ENCODE measurements at regions not wholly inside any gene's neighbourhood (a gene's known extent, or its start where the extent isn't known, plus 50 kb on each side); places are given as distances from the start of the nearest gene placed in this dataset.

DNA sequence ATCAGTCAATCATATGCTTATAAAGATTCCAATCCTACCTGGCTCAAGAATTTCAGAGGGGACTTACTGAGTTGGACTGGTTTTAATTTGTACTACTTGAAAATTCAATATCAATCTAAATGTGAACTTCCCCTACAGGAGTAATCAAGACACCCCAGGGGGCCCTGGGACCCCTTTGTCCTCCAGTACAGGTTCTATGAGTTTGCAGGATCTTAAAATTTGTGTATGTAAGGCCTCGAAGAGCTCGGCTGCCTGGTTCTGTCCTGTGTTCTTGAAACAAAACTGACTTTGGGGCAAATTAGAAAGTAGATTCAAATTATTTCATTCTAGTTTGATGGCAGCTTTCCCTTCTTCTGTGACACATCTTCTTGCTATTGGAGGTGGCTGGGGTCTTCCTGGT lies 261.3 kb downstream of the KCNRG start:
- TF ChIP-seq POLR2A (IDR thresholded peaks at IDR 0.05; ENCODE audit: low read depth, low read length) = no peak
- TF ChIP-seq TAF1 (IDR thresholded peaks at IDR 0.05; ENCODE audit: low read depth, low read length) = no peak
- no peak for TF ChIP-seq POLR2AphosphoS5 (IDR thresholded peaks at IDR 0.05; ENCODE audit: low read depth, low read length)
- TF ChIP-seq SPI1 (IDR thresholded peaks at IDR 0.05; ENCODE audit: low read depth, low read length) = no peak
- no peak for TF ChIP-seq POU2F2 (IDR thresholded peaks at IDR 0.05; ENCODE audit: low read depth, low read length)

Data from GM12891 (cell line).